ENCODE measurements at regions not wholly inside any gene's neighbourhood (a gene's known extent, or its start where the extent isn't known, plus 50 kb on each side); places are given as distances from the start of the nearest gene placed in this dataset.
"Not testable (repeated sequence)": the region's sequence is repeated elsewhere in the genome, so short reads cannot be mapped to it uniquely, and the experiment has no call there.

DNA sequence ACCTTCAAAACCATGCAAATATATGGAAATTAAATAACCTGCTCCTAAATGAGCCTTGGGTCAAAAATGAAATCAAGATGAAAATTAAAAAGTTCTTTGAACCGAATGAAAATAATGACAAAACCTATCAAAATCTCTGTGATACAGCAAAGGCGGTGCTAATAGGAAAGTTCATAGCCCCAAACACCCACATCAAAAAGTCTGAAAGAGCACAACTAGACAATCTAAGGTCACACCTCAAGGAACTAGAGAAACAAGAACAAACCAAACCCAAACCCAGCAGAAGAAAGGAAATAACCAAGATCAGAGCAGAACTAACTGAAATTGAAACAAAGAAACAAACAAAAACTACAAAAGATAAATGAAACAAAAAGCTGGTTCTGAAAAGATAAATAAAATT, 477.7 kb upstream of the ARHGEF26 start:
- DNase-seq (ENCODE audit: low read depth) = not testable (repeated sequence)

DNA sequence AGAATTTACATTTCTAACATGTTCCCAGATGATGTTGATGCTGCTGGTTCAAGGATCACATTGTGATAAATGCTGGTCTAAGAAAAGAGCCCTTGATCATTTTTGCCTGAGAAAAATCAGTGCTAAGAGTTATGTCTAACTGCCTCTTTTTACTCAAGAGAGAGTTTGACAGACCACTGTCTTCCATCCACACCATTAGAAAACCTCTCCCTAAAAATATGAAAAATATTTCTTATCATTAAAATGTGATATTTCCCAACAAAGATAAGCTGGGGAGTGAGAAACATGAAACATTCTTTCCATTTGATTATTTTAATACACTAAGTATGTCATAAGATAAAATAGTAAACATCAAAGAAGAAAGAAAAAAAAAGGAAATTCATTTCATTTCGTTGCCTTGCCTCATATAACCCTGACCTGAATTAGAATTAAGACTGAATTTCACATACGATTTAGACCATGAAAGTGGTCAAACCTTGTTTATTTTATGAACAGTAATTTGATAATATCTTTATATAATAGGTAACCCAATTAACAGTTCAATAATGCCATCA, 471.8 kb upstream of the ARHGEF26 start:
- no peak for DNase-seq (ENCODE audit: low read depth)

DNA sequence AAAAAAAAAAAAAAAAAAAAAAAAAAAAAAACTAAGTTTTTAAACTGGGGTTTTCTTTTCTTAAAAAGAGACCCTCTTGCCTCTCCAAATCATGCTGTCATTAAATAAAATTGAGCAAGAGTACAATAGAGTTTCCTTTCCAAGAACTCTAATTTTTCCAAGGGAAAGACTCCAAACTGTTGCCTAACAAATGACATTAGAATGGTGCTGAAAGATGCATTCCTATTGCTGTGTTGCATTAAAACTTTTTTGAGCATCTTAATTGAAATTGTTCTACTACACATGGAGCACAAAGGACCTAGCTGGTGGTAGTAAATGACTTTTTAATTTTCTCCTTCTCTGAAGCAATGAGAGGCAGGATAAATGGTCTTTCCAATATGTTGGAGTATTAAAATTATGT, 469.1 kb upstream of the ARHGEF26 start:
- no peak for DNase-seq (ENCODE audit: low read depth)

DNA sequence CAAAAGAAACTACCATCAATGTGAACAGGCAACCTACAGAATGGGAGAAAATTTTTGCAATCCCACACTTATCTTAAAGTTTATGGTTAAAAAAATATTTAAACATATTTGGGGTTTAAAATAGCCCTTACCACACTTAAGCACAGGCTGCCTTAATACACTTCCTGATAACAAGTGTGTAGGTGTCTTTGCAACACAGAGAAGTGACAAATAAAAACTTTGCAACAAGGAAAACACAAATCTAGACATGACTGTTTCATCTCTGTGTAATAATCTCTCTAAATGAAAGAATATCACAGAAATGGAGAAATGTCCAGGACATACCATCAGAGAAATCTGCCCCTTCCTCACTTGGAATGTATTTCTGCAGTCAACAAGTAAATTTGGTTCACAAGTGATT, 464.1 kb upstream of the ARHGEF26 start:
- DNase-seq (ENCODE audit: low read depth) = no peak

GRCh38 chr3:153657461-153657860, 463.7 kb upstream of the ARHGEF26 start:
- no peak for DNase-seq (ENCODE audit: low read depth)

- no peak for DNase-seq (ENCODE audit: low read depth)
Measured at GRCh38 chr3:153658136-153658535, 463.1 kb upstream of the ARHGEF26 start.

- DNase-seq (ENCODE audit: low read depth) = peak; percentile 31
Measured at GRCh38 chr3:153666991-153667740, 454.0 kb upstream of the ARHGEF26 start.

DNA sequence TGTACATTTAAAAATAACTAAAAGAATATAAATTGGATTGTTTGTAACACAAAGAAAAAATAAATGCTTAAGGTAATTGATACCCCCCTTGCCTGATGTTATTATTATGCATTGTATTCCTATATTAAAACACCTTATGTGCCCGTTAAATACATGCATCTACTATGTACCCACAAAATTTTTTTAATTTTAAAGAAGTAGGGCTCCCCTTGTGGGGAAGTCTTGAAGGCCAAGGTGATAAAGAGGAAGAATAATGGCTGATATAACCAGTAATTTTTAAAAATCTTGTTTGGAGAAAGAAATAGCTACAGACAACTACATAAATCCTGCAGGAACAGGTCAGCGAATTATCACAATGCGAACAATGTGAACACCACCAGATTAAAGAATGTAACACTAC, 451.7 kb upstream of the ARHGEF26 start:
- no peak for DNase-seq (ENCODE audit: low read depth)

DNA sequence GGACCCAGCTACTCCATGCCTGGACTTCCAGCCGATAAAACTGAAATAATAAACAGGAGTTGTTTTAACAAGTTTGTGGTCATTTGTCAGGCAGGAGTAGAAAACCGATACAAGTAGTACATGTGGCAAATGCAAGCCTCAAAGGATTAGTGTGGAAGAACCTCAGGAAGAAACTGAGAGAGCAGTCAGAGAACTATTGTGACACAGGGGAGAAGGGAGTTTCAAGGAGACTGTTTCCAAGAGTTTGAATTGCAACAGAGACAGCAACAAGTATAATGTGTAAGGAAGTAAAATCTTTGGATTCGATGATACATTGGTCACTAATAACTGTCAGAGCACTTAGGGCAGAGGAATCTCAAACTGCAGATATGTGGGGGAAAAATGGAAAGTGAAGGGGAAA, 450.6 kb upstream of the ARHGEF26 start:
- DNase-seq (ENCODE audit: low read depth) = peak; percentile 32

DNA sequence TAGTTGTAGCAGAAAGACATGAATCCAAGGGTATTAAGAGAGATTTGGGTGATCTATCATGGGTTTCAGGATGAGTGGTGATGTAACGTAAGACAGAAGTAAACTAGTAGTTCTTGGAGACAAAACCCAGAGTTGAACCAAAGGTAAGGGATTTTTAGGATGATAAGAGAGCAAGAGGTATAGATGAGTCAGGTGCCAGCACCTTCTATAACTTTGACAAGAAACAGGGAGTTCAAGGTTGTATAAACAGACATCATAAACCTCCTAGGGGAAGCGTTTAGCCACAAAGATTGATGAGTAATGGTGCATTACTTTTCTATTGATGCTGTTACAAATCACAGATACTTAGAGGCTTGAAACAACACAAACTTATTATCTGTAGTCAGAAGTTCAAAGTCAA, 447.3 kb upstream of the ARHGEF26 start:
- DNase-seq (ENCODE audit: low read depth) = no peak

DNA sequence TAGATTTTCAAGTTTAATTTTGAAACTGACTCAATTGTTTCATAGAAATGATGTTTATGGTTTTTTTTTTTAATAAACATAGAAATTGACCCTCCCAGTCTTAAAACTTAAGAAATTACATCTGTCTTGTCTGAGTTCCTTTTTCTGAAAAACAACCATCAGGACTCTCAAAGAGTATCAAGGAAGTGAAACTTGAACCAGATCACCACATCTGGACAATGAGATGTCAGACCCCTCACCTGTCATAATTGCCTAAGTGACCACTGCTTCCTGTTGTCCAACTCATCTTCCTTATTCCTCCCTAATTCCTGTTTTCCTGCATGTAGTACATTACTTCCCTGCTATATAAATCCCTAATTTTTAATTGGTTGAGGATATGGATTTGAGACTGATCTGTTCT, 441.5 kb upstream of the ARHGEF26 start:
- no peak for DNase-seq (ENCODE audit: low read depth)

GRCh38 chr3:153680526-153680925, 440.7 kb upstream of the ARHGEF26 start:
- no peak for DNase-seq (ENCODE audit: low read depth)

GRCh38 chr3:153681057-153681456, 440.1 kb upstream of the ARHGEF26 start:
- no peak for DNase-seq (ENCODE audit: low read depth)

DNA sequence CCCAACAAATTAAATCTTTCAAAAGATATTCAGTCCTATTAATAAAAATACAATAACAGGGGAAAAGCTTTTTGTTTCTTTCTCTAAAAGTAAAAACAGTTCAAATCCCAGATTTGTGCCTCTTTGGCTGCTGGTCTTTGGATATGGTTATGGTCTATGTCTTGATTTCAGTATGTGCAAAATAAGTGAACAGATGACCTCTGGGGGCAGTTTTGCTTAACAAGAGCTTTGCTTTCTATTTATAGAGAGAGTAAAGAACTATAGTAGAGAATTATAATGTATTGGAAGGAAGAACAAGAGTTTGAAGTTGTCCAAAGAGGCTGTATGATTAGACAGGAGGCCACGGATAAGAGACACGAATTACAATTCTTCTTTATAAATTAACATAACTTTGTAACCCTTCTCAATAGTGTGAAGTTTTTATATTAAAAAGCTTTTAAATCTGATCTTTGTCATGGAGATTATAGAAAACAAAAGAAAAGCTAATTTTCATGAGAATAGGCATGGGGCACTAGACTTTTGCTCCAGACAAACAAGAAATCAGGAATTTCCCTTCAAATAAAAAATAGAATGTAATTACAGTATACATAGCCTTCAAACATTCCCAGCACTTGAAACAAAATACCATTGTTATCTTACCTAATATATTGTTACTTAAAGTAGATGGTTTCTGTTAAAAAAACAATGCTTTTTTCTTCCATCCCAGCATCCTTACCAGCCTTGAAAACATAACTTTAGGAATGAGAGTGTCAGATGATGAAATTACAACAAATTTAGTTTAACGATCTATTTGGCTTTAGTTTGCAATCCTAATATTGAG, 432.7 kb upstream of the ARHGEF26 start:
- no peak for DNase-seq (ENCODE audit: low read depth)

DNA sequence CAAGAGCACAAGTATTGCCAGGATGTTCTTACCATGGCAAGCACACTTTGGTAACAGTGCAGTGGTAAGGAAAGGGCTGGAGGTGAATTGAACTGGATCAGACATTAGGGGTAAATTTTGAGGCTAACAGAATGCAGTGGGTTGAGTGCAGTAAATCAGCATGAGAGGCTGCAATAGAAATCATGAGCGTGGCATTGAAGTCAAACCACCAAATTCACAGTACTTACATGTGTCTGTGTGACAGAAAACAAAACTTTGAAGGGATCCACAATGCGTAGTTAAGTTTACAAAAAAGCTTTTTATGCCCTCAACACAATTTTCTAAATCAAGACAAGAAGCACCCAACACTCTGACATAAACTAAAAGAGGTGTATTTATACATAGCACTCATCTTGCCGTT, 428.0 kb upstream of the ARHGEF26 start:
- no peak for DNase-seq (ENCODE audit: low read depth)

DNA sequence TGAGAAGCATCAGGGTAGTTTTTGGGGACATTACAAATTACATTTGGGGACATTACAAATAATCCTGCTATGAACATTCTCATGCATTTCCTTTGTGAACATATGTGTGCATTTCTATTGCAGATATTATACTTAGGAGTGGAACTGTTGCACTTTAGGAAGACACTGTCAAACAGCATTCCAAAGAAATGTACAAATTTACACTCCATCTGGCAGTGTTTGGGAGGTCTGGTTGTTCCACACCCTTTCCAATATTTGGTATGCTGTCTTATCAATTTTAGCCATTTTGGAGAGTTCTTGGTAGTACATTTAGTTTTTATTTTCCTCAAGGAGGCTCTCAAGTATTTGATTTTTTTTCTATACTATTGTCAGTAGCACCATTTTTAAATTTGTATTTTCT, 419.1 kb upstream of the ARHGEF26 start:
- no peak for DNase-seq (ENCODE audit: low read depth)

DNA sequence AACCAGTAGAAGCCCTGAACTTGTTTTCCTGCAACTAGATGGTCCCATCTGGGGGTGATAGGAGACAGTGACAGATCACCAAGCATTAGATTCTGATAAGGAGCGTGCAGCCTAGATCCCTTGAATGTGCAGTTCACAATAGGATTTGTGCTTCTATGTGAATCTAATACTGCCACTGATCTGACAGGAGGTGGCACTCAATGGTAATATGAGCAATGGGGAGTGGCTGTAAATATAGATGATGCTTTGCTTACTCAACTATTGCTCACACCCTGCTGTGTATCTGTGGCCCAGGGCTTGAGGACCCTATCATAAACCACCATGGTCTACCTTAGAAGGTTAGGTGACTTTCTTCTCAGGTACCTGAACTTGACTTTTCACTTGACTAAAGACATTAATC, 417.1 kb upstream of the ARHGEF26 start:
- DNase-seq (ENCODE audit: low read depth) = no peak

GRCh38 chr3:153706706-153707105, 414.5 kb upstream of the ARHGEF26 start:
- no peak for DNase-seq (ENCODE audit: low read depth)

- no peak for DNase-seq (ENCODE audit: low read depth)
Measured at GRCh38 chr3:153714016-153714415, 407.2 kb upstream of the ARHGEF26 start.

DNA sequence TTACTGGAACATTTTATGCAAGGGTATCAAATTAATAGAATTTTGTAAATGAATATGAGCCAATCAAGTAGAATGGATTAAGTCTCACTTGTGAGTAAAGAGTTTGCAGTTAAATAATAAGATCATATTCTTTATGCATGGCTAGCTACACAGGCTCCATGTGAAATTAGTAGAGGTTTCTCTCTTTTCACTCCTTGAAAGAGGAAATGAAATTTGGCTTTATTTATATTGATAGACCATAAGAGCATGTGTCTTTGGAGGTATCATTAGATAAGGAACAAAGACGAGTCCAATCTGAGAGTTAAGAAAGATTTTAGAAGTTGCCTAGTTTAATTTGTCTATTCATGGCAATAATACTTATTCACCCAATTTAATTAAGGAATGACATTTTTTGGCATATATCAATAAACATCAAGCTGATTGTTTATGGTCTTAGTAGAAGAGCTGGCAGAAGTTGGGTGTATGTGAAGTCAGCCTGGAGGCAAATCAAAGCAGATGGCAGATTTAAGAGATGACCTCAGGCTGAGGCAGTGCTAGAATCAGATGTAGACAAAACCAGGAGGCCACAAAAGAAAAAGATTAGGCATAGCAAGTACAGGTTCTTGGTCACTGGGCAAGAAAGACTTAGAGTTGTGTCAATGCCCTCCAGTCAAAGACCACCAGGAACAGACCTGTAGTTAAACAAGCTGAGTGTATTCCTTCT, 406.5 kb upstream of the ARHGEF26 start:
- no peak for DNase-seq (ENCODE audit: low read depth)

GRCh38 chr3:153722157-153722556, 399.0 kb upstream of the ARHGEF26 start:
- DNase-seq (ENCODE audit: low read depth) = peak; percentile 8

GRCh38 chr3:153731071-153731470, 390.1 kb upstream of the ARHGEF26 start:
- no peak for DNase-seq (ENCODE audit: low read depth)
